ENCODE measurements at regions not wholly inside any gene's neighbourhood (a gene's known extent, or its start where the extent isn't known, plus 50 kb on each side); places are given as distances from the start of the nearest gene placed in this dataset.

DNA sequence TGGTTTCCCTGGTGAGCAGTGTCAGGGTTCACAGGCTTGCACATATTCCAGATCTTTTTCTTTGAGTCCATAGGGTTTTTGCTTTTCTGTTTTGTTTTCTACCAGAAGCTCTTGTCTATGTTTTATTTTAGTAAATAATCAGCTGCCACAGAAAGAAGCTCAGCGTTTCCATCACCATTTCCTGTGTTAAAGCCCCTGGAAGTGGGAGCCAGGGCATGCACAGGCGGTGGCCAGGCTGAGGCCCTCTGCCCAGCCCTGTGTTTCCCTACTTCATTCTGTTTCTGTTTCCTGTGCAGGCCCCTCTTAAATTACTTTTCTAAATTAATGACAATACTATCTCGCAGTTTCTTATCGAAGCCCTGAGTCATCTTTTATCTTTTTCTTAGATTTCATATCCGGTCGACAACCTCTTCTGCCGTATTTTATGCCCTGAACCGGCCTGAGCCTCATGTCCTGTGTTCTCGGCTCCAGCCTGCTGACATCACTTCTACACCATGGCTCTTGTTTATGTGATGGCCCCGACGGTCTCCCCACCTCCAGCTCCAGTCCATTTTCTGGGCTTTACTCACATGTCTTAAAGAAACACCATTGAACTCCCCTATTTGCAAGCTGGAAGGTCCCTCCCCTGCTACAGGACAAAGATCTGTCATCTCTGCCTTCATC lies 442.2 kb downstream of the TCERG1L start:
- no peak for DNase-seq (ENCODE audit: low read depth)

DNA sequence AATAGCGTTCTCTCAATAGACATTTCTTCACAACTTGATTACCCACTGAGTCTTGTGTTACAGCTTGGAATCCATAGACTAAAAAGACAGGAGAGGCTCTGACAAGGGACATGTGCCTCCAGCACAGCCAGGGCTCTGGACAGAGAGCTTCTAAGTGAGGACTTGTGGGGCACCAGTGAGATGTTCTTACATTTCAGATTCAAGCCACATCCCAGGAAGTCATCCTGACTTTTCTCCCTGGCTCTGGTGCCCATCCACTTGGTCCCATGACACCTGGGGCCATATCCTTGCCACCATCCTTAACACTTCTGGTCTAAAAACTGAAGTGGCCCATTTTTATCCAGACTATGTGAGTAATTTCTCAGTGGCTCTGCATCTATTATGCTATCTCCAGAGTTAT lies 440.1 kb downstream of the TCERG1L start:
- no peak for DNase-seq (ENCODE audit: low read depth)

DNA sequence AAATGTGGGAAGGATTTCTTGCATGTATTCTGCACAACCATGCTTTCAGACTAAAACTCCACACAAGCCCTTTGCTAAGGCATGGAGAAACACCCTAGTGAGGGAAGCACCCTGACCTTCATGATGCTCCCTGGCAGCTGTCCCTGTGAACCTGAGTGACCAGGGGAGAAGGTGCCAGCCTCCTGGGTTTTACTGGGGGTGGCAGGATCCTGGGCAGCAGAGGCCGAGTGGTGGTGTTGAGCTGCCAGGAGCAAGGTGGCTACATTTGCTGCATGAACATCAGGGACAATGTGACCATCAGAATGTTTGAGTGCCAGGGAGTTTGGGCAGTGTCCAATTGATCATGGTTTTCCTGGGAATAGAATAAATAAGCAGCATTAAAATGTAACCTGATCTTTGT lies 437.9 kb downstream of the TCERG1L start:
- no peak for DNase-seq (ENCODE audit: low read depth)

DNA sequence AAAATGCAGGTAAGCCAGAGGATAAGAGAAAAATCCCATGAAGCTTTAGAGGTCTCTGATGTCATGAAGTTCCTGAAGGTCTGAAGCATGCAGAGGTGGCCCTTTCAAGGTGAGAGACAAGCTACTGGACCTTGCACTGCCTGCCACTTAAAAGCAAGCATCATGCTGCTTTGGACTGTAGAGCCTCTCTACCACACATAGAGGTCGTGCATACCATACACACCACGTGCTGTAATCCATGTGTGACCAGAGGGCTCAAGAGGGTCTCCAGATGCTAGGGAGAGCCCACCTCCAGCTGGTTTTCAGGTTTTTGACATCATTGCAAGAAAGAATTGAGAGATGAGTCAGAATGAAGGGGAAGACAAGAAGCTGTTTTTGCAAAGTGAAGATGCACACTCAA lies 436.4 kb downstream of the TCERG1L start:
- DNase-seq (ENCODE audit: low read depth): no peak

DNA sequence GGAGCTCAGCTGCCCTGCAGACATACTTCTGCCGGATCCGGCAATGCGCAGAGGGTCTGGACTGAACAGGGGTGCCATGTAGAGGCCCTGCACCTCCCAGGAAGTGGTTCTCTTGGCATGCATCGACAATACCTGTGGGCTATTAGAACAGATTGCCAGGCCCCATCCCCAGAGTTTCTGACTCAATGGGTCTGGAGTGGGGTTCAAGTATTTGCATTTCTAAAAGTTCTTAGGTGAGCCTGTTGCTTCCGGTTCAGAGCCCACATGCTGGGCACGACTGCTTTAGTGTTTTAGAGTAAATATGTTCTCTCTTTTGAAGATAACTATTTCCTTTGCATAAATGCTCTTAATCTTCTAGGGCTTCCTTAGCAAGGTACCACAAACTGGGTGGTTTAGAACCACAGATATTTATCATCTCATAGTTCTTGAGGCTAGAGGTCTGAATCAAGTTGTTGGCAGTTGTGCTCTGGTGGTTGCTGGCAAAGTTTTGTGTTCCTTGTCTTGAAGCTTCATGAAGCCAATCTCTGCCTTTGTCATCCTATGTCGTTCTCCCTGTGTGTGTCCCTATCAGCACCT lies 435.5 kb downstream of the TCERG1L start:
- no peak for DNase-seq (ENCODE audit: low read depth)

DNA sequence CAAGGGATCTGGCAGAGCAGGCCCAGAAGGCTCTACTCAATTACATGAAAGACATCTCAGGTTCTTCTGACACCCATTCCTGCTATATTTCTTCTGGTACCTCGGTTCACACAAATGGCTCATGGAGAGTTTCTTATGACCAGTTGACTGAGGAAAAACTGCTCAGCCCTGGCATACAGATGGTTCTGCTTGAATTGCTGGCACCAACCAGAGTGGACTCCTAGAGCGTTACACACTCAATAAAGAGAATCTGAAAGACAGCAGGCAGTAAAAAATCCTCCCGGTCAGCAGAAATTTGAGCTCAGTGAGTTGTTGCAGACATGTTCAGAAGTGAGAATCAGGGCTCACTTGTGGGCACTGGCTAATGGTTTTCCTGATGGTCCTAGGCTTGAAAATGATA lies 434.4 kb downstream of the TCERG1L start:
- DNase-seq (ENCODE audit: low read depth): no peak

DNA sequence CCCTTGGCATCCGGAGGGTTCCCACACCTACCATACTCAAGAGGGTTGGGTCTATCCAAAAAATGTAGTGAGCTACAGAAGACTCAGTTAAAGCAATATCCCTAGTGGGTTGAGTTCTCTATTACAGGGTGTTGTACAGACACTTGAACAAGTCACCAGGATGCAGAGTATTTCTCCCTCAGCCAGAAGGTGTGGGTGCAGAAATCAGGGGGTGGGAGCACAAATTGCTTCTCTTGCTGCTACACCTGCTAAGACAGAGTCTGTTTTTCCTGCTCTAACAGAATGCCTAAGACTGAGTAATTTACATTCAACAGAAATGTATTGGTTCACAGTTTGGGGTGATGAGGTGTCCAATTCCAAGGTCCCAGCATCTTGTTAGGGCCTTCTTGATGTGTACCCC lies 433.4 kb downstream of the TCERG1L start:
- no peak for DNase-seq (ENCODE audit: low read depth)

DNA sequence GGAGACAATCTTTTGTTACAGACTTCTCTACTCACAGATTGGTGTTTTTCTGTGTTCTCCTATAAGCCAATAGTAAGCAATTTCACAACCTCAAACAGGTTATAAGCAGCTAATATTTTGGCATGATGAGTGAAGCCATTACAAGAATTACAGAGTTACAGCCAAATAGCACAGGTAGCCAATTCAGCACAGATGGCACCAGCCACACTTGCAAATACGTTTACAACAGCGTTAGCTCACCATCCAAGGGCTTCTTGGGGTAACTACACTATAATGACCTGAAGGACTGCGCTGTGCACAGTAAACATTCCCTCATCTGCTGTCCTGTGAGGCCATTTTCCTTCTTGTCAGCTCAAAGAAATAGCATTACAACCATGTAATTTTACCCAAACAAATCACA lies 428.6 kb downstream of the TCERG1L start:
- DNase-seq (ENCODE audit: low read depth): no peak

DNA sequence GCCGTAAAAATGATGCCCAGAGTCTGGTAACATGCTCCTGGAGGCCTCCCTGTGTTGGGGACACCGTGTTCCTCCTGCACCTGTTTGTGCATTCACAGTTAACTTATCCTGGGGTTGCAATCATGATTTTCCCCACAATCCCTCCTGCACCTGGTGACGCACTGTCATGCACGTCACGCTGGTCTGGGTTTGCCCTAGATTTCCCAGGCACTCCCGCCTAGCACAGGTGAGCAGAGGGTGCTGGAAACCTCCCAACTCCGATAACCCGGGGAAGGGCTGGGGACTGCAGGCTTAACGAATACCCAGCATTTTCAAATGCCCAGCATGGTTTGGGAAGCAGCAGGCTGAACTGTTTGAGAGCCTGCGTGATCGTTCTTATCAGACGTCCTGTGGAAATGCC lies 427.1 kb downstream of the TCERG1L start:
- DNase-seq (ENCODE audit: low read depth): no peak

DNA sequence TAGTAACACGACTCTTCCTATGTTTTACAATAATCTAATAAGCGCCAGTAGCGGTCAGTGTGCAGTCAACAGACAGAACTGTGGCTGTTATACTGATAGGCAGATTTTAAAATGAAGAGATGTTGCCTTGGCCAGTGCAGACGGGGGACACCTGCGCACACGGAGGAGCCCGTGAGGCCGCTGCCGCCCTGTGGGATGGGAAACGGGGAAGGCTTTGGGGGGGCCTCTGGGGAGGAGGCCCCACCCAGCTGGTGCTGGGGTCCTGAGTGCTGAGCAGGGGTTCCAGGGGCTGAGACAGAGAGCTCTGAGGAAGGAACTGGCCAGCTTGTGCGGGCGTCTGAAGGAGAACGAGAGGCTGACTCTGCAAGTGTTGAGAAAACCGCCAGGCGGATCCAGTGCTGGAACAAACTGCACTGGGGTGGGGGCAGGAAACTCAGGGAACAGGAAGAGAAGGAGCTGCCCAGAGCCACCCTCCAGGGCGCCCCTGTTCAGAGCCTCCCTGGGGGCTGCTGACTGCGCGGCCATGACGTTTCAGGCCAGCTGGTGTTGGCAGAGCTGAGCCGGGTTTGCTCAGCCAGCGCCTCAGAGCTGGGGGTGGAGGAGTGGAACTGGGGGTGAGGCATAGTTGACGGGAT lies 426.4 kb downstream of the TCERG1L start:
- DNase-seq (ENCODE audit: low read depth): no peak

DNA sequence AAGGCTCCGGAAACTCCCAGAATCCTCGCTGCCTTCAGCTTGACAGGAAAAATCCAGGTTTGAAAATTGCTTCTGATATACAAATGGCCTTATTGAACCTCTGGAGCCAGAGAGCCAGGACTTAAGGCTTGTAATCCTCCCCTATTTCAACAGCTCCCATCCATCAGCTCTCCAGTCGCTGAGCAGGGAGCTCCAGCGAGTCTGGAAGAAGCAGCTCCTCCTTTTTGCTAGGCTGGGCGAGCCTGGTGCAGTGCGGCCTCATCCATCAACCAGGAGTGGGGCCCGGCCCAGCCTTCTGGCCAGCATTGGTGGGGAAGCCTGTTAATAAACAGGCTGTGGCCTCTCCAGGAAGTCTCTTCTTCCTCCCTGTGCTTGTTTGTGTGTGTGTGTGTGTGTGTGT lies 424.4 kb downstream of the TCERG1L start:
- no peak for DNase-seq (ENCODE audit: low read depth)

DNA sequence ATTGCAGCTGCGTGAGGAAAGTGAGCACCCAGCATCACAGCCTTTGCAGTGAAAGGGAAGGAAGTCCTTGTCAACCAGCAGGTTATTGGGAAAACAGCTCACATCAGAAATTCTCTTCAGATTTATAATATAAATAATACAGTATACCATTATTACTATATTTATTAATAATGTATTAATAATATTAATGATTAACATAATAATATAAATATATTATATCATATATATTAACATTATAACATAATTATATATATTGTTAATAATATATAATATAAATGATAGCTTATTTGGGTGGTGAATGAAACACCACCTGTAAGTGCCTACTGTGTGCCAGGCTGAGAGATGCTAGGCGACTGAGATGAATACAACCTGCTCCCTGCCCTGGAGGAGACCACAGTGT lies 423.0 kb downstream of the TCERG1L start:
- DNase-seq (ENCODE audit: low read depth): no peak

DNA sequence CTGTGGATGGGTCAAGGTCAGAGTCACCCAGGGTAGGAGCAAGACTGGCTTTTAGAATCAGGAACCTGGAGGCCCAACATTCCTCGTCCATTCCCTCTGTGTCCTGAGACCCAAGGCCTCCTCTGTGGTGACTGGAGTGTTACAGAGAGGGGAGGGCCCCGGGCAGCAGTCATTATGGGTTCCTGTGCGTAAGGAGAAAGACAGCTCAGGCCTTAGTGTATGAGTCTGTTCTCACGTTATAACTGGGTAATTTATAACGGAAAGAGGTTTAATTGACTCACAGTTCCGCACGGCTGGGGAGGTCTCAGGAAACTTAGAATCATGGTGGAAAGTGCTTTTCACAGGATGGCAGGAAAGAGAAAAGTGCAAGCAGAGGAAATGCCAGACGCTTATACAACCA lies 422.3 kb downstream of the TCERG1L start:
- no peak for DNase-seq (ENCODE audit: low read depth)

DNA sequence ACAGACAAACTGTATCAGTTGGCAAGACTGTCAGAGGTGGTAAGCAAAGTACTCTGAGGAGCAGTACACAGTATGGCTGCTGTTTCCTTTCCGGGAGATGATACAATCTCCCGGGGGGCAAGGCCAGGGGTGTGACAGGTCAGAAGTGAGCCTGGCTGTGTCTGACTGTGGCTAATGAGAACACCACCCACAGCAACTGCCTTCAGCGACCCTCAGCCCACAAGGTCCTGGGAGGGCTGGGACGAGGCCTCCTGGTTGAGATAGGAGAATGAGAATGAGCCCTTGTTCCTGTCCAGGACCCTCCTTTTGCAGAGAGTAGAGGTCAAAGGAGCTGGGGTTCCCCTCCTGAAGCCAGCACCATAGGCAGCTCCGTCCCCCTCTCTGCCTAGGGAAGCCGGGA lies 421.7 kb downstream of the TCERG1L start:
- no peak for DNase-seq (ENCODE audit: low read depth)

DNA sequence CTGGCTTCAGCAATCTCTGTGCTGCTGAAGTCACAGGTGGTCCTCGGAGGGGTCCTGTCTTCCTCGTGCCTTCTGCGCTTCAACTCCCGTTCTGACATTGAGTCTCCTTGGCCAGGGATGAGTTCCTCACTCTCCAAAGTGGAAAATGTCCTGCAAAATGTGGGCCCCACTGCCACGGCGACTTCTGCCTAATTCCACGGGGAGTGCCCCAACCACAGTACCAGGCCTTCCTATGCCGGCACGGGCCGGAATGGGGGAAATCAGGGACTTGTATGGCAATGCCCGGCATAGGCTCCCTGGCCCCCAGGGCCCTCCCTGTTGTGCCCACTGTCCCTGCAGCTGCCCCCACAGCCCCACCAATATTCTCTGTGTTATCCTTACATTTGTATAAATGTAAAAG lies 420.5 kb downstream of the TCERG1L start:
- DNase-seq (ENCODE audit: low read depth): no peak

DNA sequence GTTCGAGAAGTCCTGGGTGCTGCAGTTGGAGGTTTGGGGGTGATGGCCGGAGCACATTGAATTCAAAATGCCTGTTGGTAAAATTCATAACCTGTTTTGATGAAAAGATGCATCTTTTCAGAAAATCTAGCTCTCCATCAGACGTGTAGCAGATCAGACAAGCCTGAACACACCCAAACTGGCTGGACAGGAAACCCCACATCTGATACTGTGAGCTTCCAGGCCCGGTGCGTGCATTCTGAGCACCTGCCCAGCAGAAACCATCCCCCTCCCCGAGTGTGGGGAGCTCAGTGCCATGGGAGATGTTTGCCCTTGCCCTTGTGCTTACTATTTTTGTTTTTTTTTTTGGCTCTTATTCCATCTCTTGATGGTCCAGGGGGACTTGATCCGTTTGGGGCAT lies 417.1 kb downstream of the TCERG1L start:
- no peak for DNase-seq (ENCODE audit: low read depth)

DNA sequence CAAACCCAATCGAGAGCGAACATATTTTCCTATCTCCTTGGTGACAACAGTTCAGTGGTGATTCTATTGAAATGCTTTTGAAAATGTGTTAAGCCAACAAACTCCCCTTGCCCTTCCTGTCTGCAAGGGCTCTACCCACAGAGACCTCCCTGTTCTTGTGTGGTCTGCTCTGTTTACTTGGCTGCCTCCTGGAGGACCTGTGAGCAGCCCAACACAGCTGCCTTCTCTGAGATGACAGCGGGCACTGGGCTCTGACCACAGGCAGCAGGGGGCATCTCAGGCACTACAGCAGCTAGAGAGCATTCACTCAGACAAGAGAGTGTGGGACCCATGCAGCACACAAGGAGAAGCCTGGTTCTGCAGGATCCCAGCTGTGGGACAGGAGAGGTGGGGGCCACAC lies 416.4 kb downstream of the TCERG1L start:
- DNase-seq (ENCODE audit: low read depth): no peak

DNA sequence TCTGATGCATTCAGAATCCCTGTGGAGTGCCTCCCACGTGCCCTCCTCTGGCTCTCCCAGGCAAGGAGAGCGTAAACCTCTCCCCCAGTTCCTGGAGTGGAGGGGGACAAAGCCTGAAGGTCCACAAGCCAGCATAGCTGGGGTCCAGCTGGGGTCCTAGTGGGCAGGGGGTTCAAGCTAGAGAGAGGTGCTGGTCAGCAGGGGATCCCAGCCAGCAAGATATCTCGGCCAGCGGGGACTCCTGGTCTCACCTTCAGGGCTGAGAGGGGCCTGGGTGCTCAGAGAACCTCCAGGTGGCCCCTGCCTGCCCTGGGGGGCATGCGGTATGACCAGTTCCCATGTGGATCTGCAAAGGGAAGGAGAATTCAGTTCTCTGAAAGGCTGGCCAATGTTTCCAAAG lies 413.7 kb downstream of the TCERG1L start:
- no peak for DNase-seq (ENCODE audit: low read depth)

DNA sequence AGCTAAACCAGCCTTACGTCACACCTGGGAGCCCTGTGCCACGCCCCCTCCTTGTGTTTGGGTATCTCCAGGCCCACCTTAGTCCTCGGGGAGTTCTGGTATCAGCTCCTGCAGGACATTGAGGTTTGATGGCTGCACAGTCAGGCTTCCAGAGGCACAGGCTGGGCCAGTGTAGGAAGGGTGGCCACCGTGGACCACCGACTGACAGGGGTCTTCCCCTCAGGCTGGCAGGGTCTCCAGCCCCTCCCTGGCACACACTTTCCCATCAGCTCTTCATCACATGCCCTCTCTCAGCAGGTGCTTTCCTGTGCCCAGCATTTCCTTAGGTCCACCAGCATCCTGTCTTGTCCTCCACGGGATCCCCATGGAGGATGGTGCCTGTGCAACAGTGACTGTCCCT lies 413.1 kb downstream of the TCERG1L start:
- DNase-seq (ENCODE audit: low read depth): no peak

DNA sequence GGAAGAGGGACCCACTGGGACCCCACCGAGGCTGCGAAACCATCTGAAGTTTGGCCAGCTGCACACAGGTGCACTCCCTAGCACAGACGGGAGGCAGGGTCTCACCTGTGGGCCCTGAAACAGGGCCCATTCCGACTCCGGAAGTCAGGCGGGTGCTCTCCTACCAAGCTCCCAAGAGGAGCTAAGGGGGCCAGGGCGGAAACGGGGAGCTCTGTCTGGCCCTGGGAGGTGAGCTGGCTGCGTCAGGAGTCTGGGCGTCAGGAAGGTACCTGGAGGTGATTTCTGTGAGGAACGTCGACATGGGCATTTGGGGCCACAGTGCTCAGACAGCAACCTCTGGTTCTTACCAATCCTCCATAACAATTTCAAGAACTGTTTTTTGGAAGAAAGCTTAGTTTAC lies 411.7 kb downstream of the TCERG1L start:
- no peak for DNase-seq (ENCODE audit: low read depth)

DNA sequence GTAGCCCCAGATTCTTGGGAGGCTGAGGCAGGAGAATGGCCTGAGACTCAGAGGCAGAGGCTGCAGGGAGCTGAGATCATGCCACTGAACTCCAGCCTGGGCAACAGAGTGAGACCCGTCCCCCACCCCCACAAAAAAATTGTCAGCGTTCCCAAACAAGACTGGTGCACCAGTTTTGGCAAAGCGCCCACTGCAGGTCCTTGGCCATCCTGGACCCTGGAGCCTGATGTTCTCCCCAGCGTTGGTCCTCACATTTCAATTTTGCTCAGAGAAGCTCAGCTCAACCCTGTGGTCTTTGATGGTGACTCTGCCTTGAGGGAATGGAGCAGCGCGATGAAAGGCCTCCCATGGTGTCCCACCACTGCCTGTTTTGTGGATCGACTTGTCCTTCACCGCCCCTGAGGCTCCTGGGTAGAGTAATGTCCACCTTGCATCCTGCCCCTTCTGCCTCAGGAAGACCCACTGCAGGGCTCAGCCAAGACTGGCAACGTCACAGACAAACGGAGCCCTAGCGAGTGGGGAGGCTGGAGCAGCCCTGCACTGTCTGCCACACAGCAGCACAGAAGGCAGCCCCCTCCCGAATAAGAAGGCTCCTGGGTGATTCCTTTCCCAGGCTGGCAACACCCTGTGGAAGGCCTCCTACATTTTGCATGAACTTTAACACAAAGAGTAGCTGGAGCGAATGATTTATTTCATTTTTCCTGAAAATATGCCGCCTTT lies 410.9 kb downstream of the TCERG1L start:
- DNase-seq (ENCODE audit: low read depth): no peak

DNA sequence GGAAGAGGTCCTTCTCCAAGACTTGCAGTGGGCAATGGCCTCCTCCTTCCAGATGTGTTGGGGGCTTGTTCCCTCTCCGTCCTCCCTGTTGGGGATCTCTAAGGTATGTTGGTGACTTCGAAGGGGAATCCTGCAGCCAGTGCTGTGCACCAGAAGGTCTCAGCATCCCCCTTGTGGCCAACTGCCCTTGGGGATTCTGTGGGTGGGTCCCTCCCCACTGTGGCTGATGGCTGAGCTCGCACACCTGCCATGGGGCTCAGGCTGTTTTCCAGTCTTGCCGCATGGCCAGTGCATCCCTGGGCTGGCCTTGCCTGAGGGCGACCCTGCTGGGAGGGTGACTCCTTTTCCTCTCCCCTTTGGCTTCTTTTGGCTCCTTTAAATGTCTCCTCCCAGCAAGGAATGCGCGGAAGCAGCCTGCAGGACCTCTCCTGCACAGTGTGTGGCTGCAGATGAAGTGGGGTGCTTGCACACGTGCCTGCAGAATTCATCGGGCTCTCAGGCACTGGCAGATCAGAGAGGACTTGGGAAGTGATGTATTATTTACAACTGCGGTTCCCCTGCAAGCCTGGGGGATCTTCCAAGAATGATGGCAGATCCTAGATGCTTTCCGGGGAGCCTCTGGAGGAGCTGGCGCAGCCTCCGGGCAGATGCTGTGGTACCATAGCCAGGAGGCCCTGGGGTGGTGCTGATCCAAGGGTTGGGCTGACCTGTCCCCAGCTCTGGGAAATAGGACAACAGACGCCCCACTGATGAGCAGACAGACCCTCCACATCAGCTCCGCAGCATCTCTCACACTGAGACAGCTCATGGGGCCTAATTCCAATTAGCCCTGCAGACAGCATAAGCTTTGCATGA lies 410.0 kb downstream of the TCERG1L start:
- no peak for DNase-seq (ENCODE audit: low read depth)

All from activated T-cell treated with anti-CD3 and anti-CD28 coated beads for 48 hours (primary cell).